ENCODE measurements at regions not wholly inside any gene's neighbourhood (a gene's known extent, or its start where the extent isn't known, plus 50 kb on each side); places are given as distances from the start of the nearest gene placed in this dataset.
"Not testable (repeated sequence)": the region's sequence is repeated elsewhere in the genome, so short reads cannot be mapped to it uniquely, and the experiment has no call there.

DNA sequence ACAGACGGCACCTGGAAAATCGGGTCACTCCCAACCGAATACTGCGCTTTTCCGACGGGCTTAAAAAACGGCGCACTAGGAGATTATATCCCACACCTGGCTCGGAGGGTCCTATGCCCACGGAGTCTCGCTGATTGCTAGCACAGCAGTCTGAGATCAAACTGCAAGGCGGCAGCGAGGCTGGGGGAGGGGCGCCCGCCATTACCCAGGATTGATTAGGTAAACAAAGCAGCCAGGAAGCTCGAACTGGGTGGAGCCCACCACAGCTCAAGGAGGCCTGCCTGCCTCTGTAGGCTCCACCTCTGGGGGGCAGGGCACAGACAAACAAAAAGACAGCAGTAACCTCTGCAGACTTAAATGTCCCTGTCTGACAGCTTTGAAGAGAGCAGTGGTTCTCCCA lies 64.5 kb downstream of the SLC30A10 start:
- DNase-seq (ENCODE audit: low read depth, low spot score), result not testable (repeated sequence)

GRCh38 chr1:219862366-219862765 lies 66.0 kb downstream of the SLC30A10 start:
- no peak for DNase-seq (ENCODE audit: low read depth, low spot score)

DNA sequence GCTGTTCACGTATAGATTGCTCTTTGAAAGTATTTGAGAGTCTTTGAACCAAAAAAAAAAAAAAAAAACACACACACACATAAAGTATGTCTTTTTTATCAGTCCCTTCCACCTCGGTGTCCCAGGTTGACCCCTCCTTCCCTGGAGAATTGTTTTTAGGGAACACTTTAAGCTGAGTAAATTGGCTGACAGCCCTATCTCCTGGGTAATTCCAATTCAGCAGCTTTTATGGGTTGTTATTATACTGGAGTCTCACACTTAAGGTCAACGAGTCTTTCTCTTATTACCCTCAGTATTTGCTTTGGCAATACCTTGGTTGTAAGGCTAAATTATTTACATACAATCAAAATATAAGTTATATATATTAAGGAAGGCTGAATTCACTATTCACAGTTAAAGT lies 69.4 kb downstream of the SLC30A10 start:
- no peak for DNase-seq (ENCODE audit: low read depth, low spot score)

- no peak for DNase-seq (ENCODE audit: low read depth, low spot score)
Observed at GRCh38 chr1:219847215-219847855, 81.0 kb downstream of the SLC30A10 start.

DNA sequence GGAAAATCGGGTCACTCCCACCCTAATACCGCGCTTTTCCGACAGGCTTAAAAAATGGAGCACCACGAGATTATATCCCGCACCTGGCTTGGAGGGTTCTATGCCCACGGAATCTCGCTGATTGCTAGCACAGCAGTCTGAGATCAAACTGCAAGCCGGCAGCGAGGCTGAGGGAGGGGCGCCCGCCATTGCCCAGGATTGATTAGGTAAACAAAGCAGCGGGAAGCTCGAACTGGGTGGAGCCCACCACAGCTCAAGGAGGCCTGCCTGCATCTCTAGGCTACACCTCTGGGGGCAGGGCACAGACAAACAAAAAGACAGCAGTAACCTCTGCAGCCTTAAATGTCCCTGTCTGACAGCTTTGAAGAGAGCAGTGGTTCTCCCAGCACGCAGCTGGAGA lies 88.8 kb downstream of the SLC30A10 start:
- not testable (repeated sequence) for DNase-seq (ENCODE audit: low read depth, low spot score)

- DNase-seq (ENCODE audit: low read depth, low spot score), result no peak
Observed at GRCh38 chr1:219837994-219838294, 90.4 kb downstream of the SLC30A10 start.

- DNase-seq (ENCODE audit: low read depth, low spot score), result peak; percentile 77
Observed at GRCh38 chr1:219837274-219837993, 90.9 kb downstream of the SLC30A10 start.

- no peak for DNase-seq (ENCODE audit: low read depth, low spot score)
Observed at GRCh38 chr1:219834314-219834917, 93.9 kb downstream of the SLC30A10 start.

GRCh38 chr1:219833214-219833815 lies 95.0 kb downstream of the SLC30A10 start:
- DNase-seq (ENCODE audit: low read depth, low spot score), result no peak

DNA sequence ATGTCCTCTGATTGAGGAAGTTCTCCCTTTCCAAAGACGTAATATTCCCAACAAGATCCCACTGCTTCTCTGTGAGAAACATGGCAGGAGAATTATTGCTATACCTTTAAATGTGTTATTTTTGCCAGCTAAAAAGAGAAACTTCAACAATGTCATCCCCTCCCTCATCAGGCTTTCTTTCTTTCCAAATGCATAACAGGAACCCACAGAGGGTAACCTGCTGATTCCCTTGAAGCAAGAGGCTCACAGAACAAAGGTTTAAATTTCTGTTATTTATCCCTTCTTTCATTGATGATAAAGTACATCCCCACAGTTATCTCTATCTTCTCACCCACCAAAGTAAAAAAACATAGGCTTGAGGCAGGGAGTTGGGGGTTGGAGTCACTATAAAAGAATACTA lies 102.1 kb downstream of the SLC30A10 start:
- DNase-seq (ENCODE audit: low read depth, low spot score), result no peak

GRCh38 chr1:219825355-219825754 lies 103.0 kb downstream of the SLC30A10 start:
- no peak for DNase-seq (ENCODE audit: low read depth, low spot score)

DNA sequence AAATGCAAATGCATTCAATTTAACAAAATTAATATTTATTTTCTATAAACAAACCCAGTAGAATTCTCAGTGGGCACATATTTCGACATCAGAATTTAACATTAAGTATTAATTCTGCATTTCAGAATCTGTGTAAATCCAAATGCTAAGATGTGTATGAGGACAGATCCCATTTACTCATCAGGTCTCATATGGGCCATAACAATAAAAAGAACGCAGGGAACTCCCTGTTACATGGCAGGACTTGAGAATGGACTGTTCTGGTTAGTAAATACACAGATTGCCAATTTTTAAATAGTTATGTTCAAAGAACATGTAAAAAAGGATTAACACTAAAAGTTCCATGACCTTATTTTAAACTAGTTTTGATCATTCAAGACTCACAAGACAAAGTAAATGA lies 104.0 kb downstream of the SLC30A10 start:
- no peak for DNase-seq (ENCODE audit: low read depth, low spot score)

GRCh38 chr1:219820551-219820950 lies 107.8 kb downstream of the SLC30A10 start:
- no peak for DNase-seq (ENCODE audit: low read depth, low spot score)

GRCh38 chr1:219817914-219818313 lies 110.4 kb downstream of the SLC30A10 start:
- DNase-seq (ENCODE audit: low read depth, low spot score), result no peak

- no peak for DNase-seq (ENCODE audit: low read depth, low spot score)
Observed at GRCh38 chr1:219813294-219813693, 115.1 kb downstream of the SLC30A10 start.

DNA sequence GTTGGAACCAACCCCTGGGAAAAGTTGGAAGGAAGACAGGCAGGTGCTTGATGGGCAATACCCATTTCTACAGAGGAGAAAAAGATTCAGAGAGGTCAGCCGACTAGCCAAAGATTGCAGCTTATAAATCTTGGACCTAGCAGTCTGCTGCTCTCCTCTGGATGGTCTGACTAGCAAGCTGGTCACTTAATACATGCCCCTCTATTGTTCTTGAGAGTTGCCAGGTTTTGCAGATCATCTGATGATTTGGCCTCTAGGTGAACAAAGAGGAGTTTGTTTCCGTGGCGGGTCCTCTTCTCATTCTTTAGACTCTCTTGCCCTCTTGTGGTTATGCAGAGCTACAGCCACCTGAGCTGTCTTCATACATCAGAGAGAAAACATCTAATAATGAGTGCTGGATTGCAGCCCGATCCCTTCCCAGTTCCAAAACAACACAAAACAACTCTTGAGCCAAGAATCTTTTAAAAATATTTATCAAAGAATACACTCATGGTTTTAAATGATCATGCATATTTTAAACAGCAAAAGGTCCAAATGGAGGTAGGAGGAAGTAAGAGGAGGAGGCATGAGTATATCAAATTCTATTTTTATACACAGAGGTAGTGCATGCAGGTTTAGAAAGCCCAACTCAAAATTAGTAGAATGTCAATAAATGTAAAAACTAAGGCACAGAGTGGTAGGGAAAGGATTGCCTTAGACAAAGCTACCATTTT lies 115.7 kb downstream of the SLC30A10 start:
- peak; percentile 86 for DNase-seq (ENCODE audit: low read depth, low spot score)

DNA sequence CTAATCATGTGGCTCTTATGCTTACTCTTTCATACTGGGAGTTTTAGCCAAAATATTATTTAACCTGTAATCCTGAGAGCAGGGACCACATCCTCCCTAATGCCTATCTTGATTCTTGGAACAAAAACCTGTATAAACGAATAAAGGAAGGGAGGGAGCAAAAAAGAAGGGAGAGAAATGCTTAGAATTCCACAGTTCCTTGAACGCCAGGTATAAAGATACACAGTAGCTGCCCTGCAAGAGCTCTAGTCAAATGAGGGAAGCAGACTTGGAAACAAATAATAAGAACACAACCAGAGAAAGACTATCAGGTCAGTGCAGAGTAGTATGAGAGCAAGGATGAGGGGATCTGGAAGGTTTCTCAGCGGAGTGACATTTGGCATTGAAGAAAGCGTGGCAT lies 116.3 kb downstream of the SLC30A10 start:
- no peak for DNase-seq (ENCODE audit: low read depth, low spot score)

DNA sequence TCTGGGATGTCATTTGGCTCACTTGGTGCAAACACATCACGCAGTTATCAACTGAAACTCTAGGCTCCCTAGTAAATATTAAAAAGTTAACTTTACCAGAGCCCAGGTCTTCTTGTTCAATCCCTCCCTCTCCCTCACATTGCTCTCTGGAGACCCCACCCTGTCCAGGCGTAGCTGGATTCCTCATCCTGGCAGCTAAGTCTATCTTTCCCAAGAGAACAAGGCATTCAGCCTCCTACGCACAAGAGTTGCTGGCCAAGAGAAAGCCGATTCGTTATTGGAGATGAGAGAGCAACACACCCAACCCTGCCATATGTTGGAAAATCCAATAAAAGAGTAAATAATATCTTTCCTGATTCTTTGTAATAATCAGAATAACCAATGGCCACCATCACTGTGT lies 117.9 kb downstream of the SLC30A10 start:
- no peak for DNase-seq (ENCODE audit: low read depth, low spot score)

DNA sequence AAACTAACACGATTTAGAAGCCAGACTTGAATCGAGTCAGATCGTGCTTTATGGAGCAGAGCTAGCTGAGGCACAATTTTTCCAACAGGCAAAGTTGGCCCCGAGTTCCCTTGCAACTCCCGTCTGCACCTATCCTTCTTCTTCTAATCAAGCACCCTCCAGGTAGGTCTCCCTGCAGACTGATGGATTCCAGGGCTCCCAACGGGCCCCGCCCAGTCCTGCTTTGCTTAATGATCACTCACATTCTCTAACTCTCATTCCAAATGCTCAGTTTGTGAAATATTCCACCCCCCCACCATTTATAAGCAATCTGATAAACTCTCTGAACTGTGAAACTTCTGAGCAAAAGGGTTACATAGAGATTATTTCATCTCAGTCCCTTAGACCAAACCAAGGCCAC lies 119.6 kb downstream of the SLC30A10 start:
- no peak for DNase-seq (ENCODE audit: low read depth, low spot score)

DNA sequence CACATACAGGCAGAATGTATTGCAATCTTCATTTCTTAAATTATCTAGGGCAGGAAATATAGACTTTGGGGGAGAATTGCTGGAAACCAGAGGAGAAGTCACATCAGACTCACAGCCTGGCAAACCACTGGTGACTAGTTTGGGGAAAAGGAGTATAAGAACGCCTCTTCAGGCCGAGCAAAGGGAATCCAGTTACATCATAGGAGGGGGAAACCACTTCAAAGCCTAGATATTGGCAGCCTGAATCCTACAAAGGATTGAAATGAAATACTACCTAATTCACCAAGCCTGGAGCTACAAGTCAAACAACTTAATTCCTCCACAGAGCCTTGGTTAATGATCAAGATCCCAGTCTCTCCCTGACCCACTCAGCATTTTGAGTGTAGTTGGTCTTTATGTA lies 121.7 kb downstream of the SLC30A10 start:
- DNase-seq (ENCODE audit: low read depth, low spot score), result peak; percentile 87

GRCh38 chr1:219806020-219806419 lies 122.3 kb downstream of the SLC30A10 start:
- DNase-seq (ENCODE audit: low read depth, low spot score), result no peak

DNA sequence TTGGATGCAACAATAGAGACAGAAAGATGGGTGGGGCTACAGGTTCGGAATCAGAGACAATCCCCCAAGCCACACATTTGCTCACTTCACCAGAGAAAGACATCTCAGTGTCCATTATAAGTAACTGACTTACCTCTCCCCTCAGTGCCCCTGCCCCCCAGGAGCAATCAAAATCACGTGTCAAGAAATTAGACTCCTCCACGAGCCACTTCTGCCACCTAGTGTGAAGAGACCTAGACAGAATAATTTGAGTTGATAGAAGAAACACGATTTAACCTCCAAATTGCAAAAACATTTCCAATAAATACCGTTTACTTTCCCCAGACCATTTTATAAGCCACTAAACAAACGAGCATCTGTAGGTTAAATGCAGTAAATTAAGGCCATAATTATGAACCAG lies 123.2 kb downstream of the SLC30A10 start:
- DNase-seq (ENCODE audit: low read depth, low spot score), result no peak

Measured in astrocyte of the hippocampus (primary cell).